PC-9 (cell line): ENCODE measurements at regions not wholly inside any gene's neighbourhood (a gene's known extent, or its start where the extent isn't known, plus 50 kb on each side); places are given as distances from the start of the nearest gene placed in this dataset.

Experiments
- BruUV-seq: library from RNA; stranded (reverse); fragments of 400-500 nt; replicated peaks from 2 replicates; lab custom pipeline; 2021; lab: Mats Ljungman, UMichigan
- CTCF ChIA-PET: fragments of 300-600 bp; sonication (Branson Sonifier 250); formaldehyde crosslinking; loops from one replicate; lab custom pipeline; 2022; ENCODE audit warnings: antibody characterized with exemption; lab: Charles Lee
- POLR2A ChIA-PET: fragments of 300-600 bp; sonication (Branson Sonifier 250); formaldehyde crosslinking; loops from one replicate; lab custom pipeline; 2022; ENCODE audit warnings: antibody characterized with exemption; ENCODE audit not compliant: unreplicated experiment; lab: Charles Lee
- DNase-seq, 2 experiments: peaks; one replicate each; pipeline versions ENCODE4 v3.0.0 to v3.0.0-alpha.2; 2015 to 2022; ENCODE audit warnings: mixed read lengths in 1 of 2
- H2AFZ ChIP-seq: fragments of 200-600 bp; sonication (generic); 2 replicates; pipeline ENCODE4 v1.8.1; 2017; ENCODE audit warnings: antibody characterized with exemption
- H3F3A ChIP-seq: fragments of 200-600 bp; sonication (generic); 2 replicates; pipeline ENCODE4 v1.8.1; 2017; ENCODE audit warnings: antibody characterized with exemption, mild to moderate bottlenecking, low read depth; ENCODE audit not compliant: insufficient read depth
- H3K27ac ChIP-seq: fragments of 200-600 bp; sonication (generic); 2 replicates; pipeline ENCODE4 v1.6.1; 2016; ENCODE audit warnings: mixed run types
- H3K27me3 ChIP-seq: fragments of 200-600 bp; sonication (generic); 2 replicates; pipeline ENCODE4 v1.6.1; 2016; ENCODE audit warnings: low read depth, mixed run types; ENCODE audit not compliant: insufficient read depth
- H3K36me3 ChIP-seq: fragments of 200-600 bp; sonication (generic); 2 replicates; pipeline ENCODE4 v1.6.1; 2016; ENCODE audit warnings: low read depth, mixed run types
- H3K4me1 ChIP-seq: fragments of 200-600 bp; sonication (generic); replicated peaks from 2 replicates; pipeline ENCODE4 v1.6.1; 2016; ENCODE audit warnings: mixed run types; ENCODE audit not compliant: insufficient read depth
- H3K4me2 ChIP-seq: fragments of 200-600 bp; sonication (generic); 2 replicates; pipeline ENCODE4 v1.6.1; 2017; ENCODE audit warnings: mixed run types
- H3K4me3 ChIP-seq: fragments of 200-600 bp; sonication (generic); 2 replicates; pipeline ENCODE4 v1.6.1; 2016; ENCODE audit warnings: mixed run types
- H3K79me2 ChIP-seq: fragments of 200-600 bp; sonication (generic); 2 replicates; pipeline ENCODE4 v1.6.1; 2017; ENCODE audit warnings: low read depth, mixed run types
- H3K9me2 ChIP-seq: fragments of 200-600 bp; sonication (generic); 2 replicates; pipeline ENCODE4 v1.8.1; 2017; ENCODE audit warnings: mild to moderate bottlenecking; ENCODE audit not compliant: insufficient read depth
- H3K9me3 ChIP-seq: fragments of 200-600 bp; sonication (generic); 2 replicates; pipeline ENCODE4 v1.8.1; 2016; ENCODE audit warnings: low read depth; ENCODE audit not compliant: insufficient read depth
- H4K20me1 ChIP-seq: fragments of 200-600 bp; sonication (generic); 2 replicates; pipeline ENCODE4 v1.8.1; 2017; ENCODE audit not compliant: insufficient read depth
- CTCF ChIP-seq: fragments of 200-600 bp; sonication (generic); conservative IDR thresholded peaks from 2 replicates; pipeline ENCODE4 v1.6.1; 2017; ENCODE audit warnings: mixed run types, antibody characterized with exemption, mild to moderate bottlenecking, moderate library complexity
- EZH2 ChIP-seq: fragments of 200-600 bp; sonication (generic); IDR thresholded peaks from 2 replicates; pipeline ENCODE4 v1.8.0; 2017; ENCODE audit warnings: antibody characterized with exemption, low read depth
- intact Hi-C: fragments of 100-400 bp; cut with micrococcal nuclease; formaldehyde crosslinking; loops from one replicate; pipeline ENCODE4 v1.10.0; 2022; ENCODE audit not compliant: unreplicated experiment

- no peaks in the 10 kb centered on the region for H3K79me2 ChIP-seq
- H3F3A ChIP-seq = no peaks in the 10 kb centered on the region
- H4K20me1 ChIP-seq = 0 out of 2 replicates have a peak, but pooled peaks cover 2% of the 10 kb centered on the region
- H2AFZ ChIP-seq = no peak overlapping the region
- H3K9me2 ChIP-seq = no peaks in the 10 kb centered on the region
- no peaks in the 10 kb centered on the region for H3K36me3 ChIP-seq
- CTCF ChIA-PET = no interaction called here
- no peaks in the 10 kb centered on the region for H3K4me1 ChIP-seq
- no peak overlapping the region for H3K4me3 ChIP-seq
- no peaks in the 10 kb centered on the region for H3K9me3 ChIP-seq
- DNase-seq = no peak
- intact Hi-C loops = no loop called here
- no peak overlapping the region for H3K4me2 ChIP-seq
- H3K27ac ChIP-seq = no peak overlapping the region
- BruUV-seq = no TSS peak
- POLR2A ChIA-PET = interaction anchor here (0.6 kb wide), 1 partner anchor 492 kb away, joined by 4 read pairs; no protein-coding TSS in a partner anchor
- peaks cover 95% of the 10 kb centered on the region for H3K27me3 ChIP-seq
- TF ChIP-seq CTCF (no peak), EZH2 (no peak)
Measured at GRCh38 chr22:49451070-49451840, 376.4 kb downstream of the BRD1 start.

GRCh38 chr22:49450498-49450897 is 377.2 kb downstream of the BRD1 start:
- H3K4me2 ChIP-seq = no peak overlapping the region
- POLR2A ChIA-PET = no interaction called here
- H3K79me2 ChIP-seq = no peaks in the 10 kb centered on the region
- H3K4me3 ChIP-seq = no peak overlapping the region
- H3F3A ChIP-seq = no peaks in the 10 kb centered on the region
- CTCF ChIA-PET = no interaction called here
- H2AFZ ChIP-seq = no peak overlapping the region
- intact Hi-C loops = no loop called here
- TF ChIP-seq CTCF = no peak
- no peak for TF ChIP-seq EZH2
- 0 out of 2 replicates have a peak, but pooled peaks cover 2% of the 10 kb centered on the region for H4K20me1 ChIP-seq
- H3K4me1 ChIP-seq = no peaks in the 10 kb centered on the region
- no peaks in the 10 kb centered on the region for H3K9me2 ChIP-seq
- DNase-seq = no peak
- no peaks in the 10 kb centered on the region for H3K9me3 ChIP-seq
- no peaks in the 10 kb centered on the region for H3K36me3 ChIP-seq
- no peak overlapping the region for H3K27ac ChIP-seq
- BruUV-seq = no TSS peak
- H3K27me3 ChIP-seq = peaks cover 95% of the 10 kb centered on the region

- H3K9me2 ChIP-seq = no peaks in the 10 kb centered on the region
- 0 out of 2 replicates have a peak, but pooled peaks cover 2% of the 10 kb centered on the region for H4K20me1 ChIP-seq
- H3K4me3 ChIP-seq = no peak overlapping the region
- no peak overlapping the region for H2AFZ ChIP-seq
- intact Hi-C loops = no loop called here
- no peak overlapping the region for H3K4me2 ChIP-seq
- H3K79me2 ChIP-seq = no peaks in the 10 kb centered on the region
- H3K4me1 ChIP-seq = no peaks in the 10 kb centered on the region
- H3K27me3 ChIP-seq = peaks cover 95% of the 10 kb centered on the region
- no peak for TF ChIP-seq CTCF
- no peak for TF ChIP-seq EZH2
- H3F3A ChIP-seq = no peaks in the 10 kb centered on the region
- H3K27ac ChIP-seq = no peak overlapping the region
- ChIA-PET CTCF (no interaction called here), POLR2A (no interaction called here)
- no peaks in the 10 kb centered on the region for H3K9me3 ChIP-seq
- no peak for DNase-seq
- H3K36me3 ChIP-seq = no peaks in the 10 kb centered on the region
- BruUV-seq = no TSS peak
Measured at GRCh38 chr22:49449811-49450446, 377.7 kb downstream of the BRD1 start.
